Skin of body (tissue), 1 donor: ENCODE measurements at regions not wholly inside any gene's neighbourhood (a gene's known extent, or its start where the extent isn't known, plus 50 kb on each side); places are given as distances from the start of the nearest gene placed in this dataset.

Experiments used
- DNase-seq: peaks from one replicate; lab custom pipeline; 2025; lab: John Stamatoyannopoulos, UW

DNA sequence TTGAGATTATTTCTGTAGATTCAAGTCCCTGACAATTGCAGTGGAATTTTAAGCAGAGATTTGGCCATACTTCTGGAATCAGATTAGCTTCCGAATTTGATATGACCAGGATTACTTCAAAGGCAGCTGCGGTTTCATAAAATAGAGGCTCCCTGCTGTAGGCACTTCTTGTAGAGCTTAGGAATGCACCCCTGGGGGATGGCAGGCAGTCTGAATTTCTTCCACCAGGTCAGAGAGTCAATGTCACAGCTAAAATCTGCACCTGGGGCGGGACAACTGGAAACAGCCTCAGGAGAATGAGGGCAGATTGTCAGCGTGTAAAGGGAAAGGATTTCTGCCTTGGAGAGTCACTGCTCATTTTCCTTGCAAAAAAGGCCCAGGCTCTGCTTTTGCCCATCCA is 182.6 kb downstream of the ARRDC4 start:
- no peak for DNase-seq

GRCh38 chr15:98144388-98144787 is 183.9 kb downstream of the ARRDC4 start:
- DNase-seq = no peak

DNA sequence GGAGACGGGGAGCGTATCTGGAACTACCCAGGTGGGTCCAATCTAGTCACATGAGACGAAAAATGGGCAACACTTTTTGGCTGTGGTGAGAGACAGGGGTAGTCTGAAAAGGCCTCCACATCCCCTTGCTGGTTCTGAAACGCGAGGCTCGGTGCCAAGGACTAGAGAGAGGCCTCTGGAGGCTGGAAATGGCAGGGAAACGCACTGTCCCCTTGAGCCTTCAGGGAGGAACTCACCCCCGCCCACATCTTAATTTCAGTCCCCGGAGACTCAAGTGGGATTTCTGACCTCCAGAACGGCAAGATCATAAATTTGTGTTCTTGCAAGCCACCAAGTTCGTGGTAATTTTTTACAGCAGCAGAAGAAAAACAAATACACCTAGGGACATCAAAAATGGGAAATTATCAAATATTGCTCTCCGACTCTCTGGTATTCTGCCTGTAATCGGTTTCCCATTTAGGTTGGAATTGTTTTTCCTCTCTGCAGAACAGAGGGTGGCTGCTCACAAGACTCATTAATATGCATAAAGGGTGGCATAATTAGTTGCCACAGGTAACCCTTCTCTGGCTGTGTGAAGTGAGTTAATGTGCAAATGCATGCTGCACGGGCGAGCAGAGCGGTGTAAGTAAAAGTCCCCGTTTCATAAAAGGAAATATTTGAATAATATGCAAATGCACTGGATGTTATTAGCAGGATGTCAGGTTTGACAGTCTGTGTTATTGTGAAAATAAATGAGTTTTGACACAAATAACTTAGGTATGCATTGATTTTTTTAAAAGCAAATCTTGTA is 185.7 kb downstream of the ARRDC4 start:
- no peak for DNase-seq

- DNase-seq = no peak
Measured at GRCh38 chr15:98147415-98147814, 186.9 kb downstream of the ARRDC4 start.

DNA sequence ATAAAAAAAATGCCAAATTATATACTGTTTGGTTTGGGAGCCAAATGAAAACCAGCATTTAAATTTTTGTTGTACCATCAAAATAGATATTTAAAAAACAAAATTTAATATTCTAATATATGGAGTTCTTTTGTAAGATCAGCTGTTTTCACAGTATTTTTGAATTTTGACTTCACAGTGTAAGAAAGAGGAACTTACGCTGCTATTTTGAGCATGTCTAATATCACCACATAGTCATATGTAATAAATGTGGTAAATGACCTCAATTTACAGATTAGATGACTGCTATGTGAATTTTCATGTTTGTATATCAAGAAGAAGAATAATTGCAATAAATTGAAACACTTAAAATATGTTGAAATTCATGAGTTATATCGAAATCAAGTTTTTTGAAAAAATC is 189.6 kb downstream of the ARRDC4 start:
- DNase-seq = no peak

DNA sequence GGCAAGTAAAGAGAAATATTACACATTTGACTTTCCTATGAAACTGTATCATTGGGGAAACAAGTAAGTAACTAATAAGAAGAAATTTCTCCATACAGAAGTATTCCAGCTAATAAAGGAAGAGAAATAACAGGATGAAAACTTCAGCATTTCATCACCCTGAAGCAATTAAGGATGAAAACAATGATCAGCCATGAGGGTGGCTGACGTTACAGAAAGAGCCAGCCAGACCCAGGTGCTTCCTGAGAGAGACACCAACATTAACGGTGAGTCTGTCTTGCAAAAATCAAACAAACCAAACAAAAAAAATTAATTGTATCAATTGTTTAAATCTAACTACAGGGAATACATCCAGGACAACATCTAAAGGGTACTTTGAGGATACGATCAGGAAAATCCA is 190.0 kb downstream of the ARRDC4 start:
- DNase-seq = no peak

GRCh38 chr15:98151096-98151495 is 190.6 kb downstream of the ARRDC4 start:
- DNase-seq = no peak

DNA sequence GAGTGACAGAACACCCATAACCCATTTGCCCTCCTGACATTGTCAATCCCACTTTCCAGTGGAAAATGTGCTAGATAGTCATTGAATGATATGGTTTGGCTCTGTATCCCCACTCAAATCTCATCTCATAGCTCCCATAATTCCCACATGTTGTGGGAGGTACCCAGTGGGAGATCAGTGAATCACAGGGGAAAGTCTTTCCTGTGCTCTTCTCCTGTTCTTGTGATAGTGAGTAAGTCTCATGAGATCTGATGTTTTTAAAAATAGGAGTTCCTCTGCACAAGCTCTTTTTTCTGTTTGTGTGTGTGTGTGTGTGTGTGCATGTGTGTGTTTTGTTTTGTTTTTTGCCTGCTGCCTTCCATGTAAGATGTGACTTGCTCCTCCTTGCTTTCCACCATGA is 191.7 kb downstream of the ARRDC4 start:
- DNase-seq = no peak

- DNase-seq = no peak
Measured at GRCh38 chr15:98154863-98155262, 194.4 kb downstream of the ARRDC4 start.

- DNase-seq = no peak
Measured at GRCh38 chr15:98155356-98155755, 194.9 kb downstream of the ARRDC4 start.

DNA sequence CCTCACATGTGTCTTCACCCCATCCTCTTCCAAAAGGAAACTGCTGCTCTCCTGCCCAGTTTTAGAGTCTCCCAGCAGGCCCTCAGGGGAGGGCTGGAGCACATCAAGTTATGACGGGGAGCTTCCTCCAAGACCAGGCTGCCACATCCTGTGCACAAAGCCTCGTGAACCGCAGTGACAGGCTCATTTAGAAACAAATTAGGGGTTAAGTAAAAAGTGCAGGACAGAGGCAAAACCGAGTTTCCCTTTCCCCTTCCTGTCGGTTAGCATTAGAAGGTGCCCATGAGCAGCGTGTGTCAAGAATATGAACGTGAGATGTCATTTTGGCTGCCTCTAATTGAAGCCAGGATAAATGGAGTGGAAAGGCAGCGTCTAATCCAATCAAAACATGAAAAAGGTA is 199.7 kb downstream of the ARRDC4 start:
- no peak for DNase-seq

GRCh38 chr15:98163319-98164045 is 203.0 kb downstream of the ARRDC4 start:
- no peak for DNase-seq

DNA sequence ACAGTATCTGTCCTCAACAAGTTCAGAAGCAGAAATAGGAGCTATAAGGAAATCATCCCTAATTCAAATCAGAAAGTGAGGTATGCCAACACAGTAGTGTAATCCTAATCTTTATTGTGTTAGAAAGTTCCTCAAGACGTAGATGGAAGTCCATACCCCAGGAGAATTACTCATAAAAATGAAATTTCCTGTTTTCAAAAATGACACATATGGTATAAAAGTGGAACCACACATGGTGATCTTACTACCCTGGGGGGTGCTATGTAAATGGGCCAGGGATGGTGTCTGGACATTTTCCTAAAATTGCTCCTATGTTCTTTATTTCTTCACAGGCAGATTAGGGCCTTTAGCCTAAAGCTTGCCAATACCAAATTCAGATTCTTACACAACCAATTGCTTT is 204.1 kb downstream of the ARRDC4 start:
- no peak for DNase-seq

DNA sequence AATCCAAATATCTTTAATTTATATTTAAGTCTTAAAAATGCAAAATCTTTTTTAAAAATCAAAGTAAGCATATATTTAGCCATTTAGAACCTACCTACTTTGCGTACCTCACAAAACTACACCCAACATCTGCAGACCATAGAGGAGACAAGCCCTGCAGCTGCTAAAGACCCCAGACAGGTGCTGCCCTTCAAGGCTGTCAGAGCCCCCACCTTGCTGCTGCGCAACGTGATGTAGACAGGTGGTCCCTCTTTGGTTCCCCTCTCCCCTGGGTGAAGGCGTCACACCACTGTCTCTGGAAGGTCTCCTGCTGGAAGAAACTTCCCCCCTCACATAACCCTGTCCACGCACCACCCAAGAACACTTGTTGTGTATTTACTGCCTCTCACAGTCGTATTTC is 204.5 kb downstream of the ARRDC4 start:
- DNase-seq = no peak

DNA sequence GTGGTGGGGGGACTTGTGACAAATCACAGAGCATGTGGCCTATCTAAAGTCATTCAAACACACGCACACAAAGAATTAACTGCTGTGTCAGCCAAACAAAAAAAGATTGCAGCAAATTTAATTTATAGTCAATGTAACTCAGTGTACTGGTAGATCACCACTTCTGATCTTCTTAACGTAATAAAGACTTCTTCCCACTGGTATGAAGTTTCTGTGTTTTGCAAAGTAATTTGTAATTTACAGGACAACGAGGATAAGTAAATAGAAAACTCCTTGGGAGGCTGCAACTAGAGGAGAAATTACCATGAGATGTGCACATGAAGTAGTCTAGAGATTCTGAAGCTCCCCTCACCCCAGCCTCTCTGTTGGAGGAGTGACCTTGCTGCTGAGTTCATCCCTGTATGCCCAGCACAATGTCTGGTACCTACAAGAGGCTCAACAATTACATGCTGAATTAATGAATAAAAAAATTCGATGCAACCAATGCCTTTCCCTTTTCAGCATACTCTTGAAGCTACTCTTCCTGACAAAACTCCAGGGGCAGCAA is 207.3 kb downstream of the ARRDC4 start:
- no peak for DNase-seq

DNA sequence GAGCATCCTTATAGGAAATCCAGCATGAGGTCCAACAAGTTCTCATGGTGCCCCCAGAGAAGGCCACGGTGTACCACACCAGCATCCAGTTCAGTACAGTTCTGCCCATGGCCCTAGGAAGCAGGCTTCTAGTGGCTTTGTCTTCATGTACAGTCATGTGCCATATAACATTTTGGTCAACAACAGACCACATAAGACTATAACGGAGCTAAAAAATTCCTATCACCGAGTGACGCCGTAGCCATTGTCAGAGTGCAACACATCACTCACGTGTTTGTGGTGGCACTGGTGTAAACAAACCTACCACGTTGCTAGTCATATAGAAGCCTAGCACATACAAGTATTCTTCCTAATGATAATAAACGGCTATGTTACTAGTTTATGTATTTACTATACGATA is 209.0 kb downstream of the ARRDC4 start:
- no peak for DNase-seq

DNA sequence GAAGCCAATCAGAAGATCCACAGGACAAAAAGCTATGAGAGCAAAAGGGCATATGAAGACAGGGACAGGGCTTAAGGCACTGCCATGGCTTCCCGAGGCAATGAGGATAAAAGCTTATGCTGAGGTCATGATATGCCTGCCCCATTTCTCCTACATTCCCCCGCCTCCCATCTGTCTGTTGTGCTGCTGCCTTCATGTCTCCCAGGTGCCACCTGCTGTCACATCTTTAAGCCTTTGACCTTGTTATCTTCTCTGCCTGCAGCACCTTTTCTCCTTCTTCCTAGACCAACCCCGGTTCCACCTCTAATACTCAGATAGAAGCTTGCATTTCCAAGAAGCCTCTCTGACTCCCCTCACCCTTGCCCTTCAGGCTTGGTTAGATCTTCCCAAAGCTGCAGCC is 213.8 kb downstream of the ARRDC4 start:
- DNase-seq = no peak

GRCh38 chr15:98174841-98175240 is 214.3 kb downstream of the ARRDC4 start:
- no peak for DNase-seq

DNA sequence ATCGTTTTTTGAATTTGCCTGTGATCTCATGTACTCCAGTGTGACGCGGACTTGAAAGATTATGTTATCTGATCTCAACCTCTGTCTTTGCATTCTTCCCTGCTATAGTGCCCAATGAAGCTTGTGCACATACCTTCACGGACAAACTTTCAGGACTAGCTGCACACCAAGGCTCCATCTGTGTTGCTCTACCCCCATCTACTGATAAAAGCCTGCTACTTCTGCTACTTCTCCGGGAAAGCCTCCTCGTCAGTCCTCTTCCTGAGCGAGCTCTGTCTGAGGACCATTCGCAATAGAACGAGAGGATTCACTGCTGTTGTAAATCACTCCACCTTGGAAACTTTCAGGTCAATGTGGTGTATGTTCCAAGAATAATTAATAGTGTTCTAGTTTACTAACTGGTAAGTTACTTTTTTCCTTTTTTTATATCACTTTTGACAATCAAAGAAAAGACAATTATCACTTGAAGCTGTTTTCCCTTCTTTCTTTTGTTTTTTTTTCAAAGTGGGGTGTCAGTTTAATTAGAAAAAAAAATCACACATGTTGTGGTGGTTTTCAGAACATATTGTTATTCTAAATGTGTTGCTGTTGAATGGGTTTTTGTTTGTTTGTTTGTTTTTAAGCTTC is 217.6 kb downstream of the ARRDC4 start:
- peak; percentile 51 for DNase-seq

- DNase-seq = no peak
Measured at GRCh38 chr15:98178861-98179260, 218.4 kb downstream of the ARRDC4 start.

GRCh38 chr15:98187549-98187948 is 227.0 kb downstream of the ARRDC4 start:
- DNase-seq = no peak

GRCh38 chr15:98190914-98191313 is 230.4 kb downstream of the ARRDC4 start:
- DNase-seq = no peak
